Right lobe of liver (tissue), 4 donors: ENCODE measurements at regions not wholly inside any gene's neighbourhood (a gene's known extent, or its start where the extent isn't known, plus 50 kb on each side); places are given as distances from the start of the nearest gene placed in this dataset.
"Not testable (repeated sequence)": the region's sequence is repeated elsewhere in the genome, so short reads cannot be mapped to it uniquely, and the experiment has no call there.

Experiments
- POLR2A ChIP-seq: fragments of 450-650 bp; IDR thresholded peaks from one replicate; pipeline ENCODE4 v1.6.1; 2017; ENCODE audit warnings: antibody characterized with exemption, mild to moderate bottlenecking
- TF ChIP-seq, protein P1 (sequence below), 4 donors: fragments of 200-600 bp in 3 of 4; fragments of 450-650 bp in 1 of 4; IDR thresholded peaks; one replicate each; pipeline versions ENCODE4 v1.5.1 to v1.8.0; 2016 to 2022; ENCODE audit warnings: antibody characterized with exemption in 4 of 4, mild to moderate bottlenecking in 2 of 4
- donor health status: DM: no; HTN: no; CAD: no.
- donor health status: DM: no; HTN: no; CAD: no.
- donor health status: DM: no; HTN: yes; CAD: no.

DNA sequence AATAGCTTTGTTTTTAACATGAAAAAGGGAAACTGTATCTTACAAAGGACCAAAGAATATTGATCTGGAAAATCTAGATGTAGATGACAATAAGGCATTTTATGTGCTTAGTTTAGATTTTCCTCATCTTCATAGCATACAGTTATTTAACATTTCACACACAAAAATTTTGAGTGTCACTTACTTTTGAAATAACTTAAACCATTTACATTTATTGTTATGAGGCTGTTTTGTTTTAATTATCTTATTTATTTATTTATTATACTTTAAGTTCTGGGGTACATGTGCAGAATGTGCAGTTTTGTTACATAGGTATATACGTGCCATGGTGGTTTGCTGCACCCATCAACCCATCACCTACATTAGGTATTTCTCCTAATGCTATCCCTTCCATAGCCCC is 1042.9 kb upstream of the NOVA1 start:
- TF ChIP-seq, protein P1, sequence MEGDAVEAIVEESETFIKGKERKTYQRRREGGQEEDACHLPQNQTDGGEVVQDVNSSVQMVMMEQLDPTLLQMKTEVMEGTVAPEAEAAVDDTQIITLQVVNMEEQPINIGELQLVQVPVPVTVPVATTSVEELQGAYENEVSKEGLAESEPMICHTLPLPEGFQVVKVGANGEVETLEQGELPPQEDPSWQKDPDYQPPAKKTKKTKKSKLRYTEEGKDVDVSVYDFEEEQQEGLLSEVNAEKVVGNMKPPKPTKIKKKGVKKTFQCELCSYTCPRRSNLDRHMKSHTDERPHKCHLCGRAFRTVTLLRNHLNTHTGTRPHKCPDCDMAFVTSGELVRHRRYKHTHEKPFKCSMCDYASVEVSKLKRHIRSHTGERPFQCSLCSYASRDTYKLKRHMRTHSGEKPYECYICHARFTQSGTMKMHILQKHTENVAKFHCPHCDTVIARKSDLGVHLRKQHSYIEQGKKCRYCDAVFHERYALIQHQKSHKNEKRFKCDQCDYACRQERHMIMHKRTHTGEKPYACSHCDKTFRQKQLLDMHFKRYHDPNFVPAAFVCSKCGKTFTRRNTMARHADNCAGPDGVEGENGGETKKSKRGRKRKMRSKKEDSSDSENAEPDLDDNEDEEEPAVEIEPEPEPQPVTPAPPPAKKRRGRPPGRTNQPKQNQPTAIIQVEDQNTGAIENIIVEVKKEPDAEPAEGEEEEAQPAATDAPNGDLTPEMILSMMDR (IDR thresholded peaks at IDR 0.05), result not testable (repeated sequence)
- TF ChIP-seq POLR2A, result not testable (repeated sequence)
